ENCODE measurements at regions not wholly inside any gene's neighbourhood (a gene's known extent, or its start where the extent isn't known, plus 50 kb on each side); places are given as distances from the start of the nearest gene placed in this dataset.

GRCh38 chr11:22006901-22007300 lies 186.0 kb upstream of the ANO5 start (continued):
- TF ChIP-seq POLR3G (IDR thresholded peaks at IDR 0.05; ENCODE audit: extremely low read depth, insufficient read length, insufficient replicate concordance), result no peak
- TF ChIP-seq L3MBTL2 (IDR thresholded peaks at IDR 0.05), result no peak
- no peak for TF ChIP-seq HEY1 (CRISPR knock-in tag; IDR thresholded peaks at IDR 0.05; ENCODE audit: borderline replicate concordance)
- no peak for TF ChIP-seq ZNF644 (tag; IDR thresholded peaks at IDR 0.05; ENCODE audit: low read depth)

GRCh38 chr11:22031791-22032190 lies 161.1 kb upstream of the ANO5 start:
- no TSS peak for BruUV-seq (replicated peaks)
- Histone ChIP-seq H3K27me3 (ENCODE audit: control insufficient read depth in 2 of 2, insufficient read depth in 2 of 2, low read length in 2 of 2) (no peaks in the 10 kb centered on the region), H4K20me1 (replicated peaks; ENCODE audit: control insufficient read depth, insufficient read depth, low read length) (no peaks in the 10 kb centered on the region), H2AFZ (ENCODE audit: low read depth, low read length) (no peak overlapping the region), H3K9me1 (ENCODE audit: control insufficient read depth, insufficient read depth, low read length) (no peaks in the 10 kb centered on the region), H3K79me2 (ENCODE audit: control insufficient read depth, insufficient read depth, low read length) (no peaks in the 10 kb centered on the region), H3K4me1 (replicated peaks in 1 of 2; ENCODE audit: control insufficient read depth in 2 of 2, insufficient read depth in 2 of 2, low read length in 2 of 2) (no peaks in the 10 kb centered on the region), H3K9me3 (replicated peaks; ENCODE audit: control insufficient read depth, insufficient read depth, low read depth, low read length) (no peaks in the 10 kb centered on the region), H3K36me3 (ENCODE audit: control insufficient read depth, insufficient read depth, low read length) (no peaks in the 10 kb centered on the region), H3K4me3 (no peak overlapping the region), H3K9ac (ENCODE audit: insufficient read depth in 1 of 2, low read depth in 2 of 2, low read length in 2 of 2) (no peak overlapping the region), H3K27ac (ENCODE audit: extremely low read depth, low read depth, low read length) (no peak overlapping the region), H3K4me2 (ENCODE audit: insufficient read depth, low read length) (no peak overlapping the region)
- POLR2A ChIA-PET, result no interaction called here
- CTCF ChIA-PET (ENCODE audit: low intra/inter-chr PET ratio), result no interaction called here
- TF ChIP-seq HMBOX1 (IDR thresholded peaks at IDR 0.05) (no peak), HMG20B (CRISPR knock-in tag; IDR thresholded peaks at IDR 0.05) (no peak), LARP7 (IDR thresholded peaks at IDR 0.05) (no peak), HDAC6 (IDR thresholded peaks at IDR 0.05; ENCODE audit: low read depth, low read length) (no peak), GABPB2 (CRISPR knock-in tag; conservative IDR thresholded peaks at IDR 0.05) (no peak), E2F1 (CRISPR knock-in tag; IDR thresholded peaks at IDR 0.05) (no peak), NFXL1 (CRISPR knock-in tag; IDR thresholded peaks at IDR 0.05) (no peak), CEBPZ (IDR thresholded peaks at IDR 0.05; ENCODE audit: borderline replicate concordance, low read depth, low read length) (no peak), TRIM28 (IDR thresholded peaks at IDR 0.05) (no peak), ZNF77 (CRISPR knock-in tag; IDR thresholded peaks at IDR 0.05) (no peak), POLR3A (IDR thresholded peaks at IDR 0.05; ENCODE audit: borderline replicate concordance, extremely low read depth, insufficient read depth, insufficient read length) (no peak), RBBP5 (IDR thresholded peaks at IDR 0.05; ENCODE audit: borderline replicate concordance, insufficient read depth, low read length, poor library complexity, severe bottlenecking) (no peak), SIN3A (IDR thresholded peaks at IDR 0.05; ENCODE audit: borderline replicate concordance in 2 of 2, control insufficient read depth in 1 of 2, low read depth in 2 of 2, low read length in 2 of 2) (no peak)
- in situ Hi-C loops (cut with MboI) (no loop called here), intact Hi-C loops (cut with micrococcal nuclease) (no loop called here)
- ATAC-seq (no peak), DNase-seq (ENCODE audit: extremely low read depth in 1 of 4, low spot score in 3 of 4) (no peak), FAIRE-seq (no peak)
- 0% methylated on average over 1 of the region's 1 CpG for WGBS (ENCODE audit: insufficient coverage, low coverage, missing lambda C conversion rate)
